Stimulated activated CD8-positive, alpha-beta memory T cell treated with anti-CD3 and anti-CD28 coated beads, Interleukin-12 subunit alpha, Interleukin-12 subunit beta, amount 100 ng/mL, for 1 hour (primary cell): ENCODE measurements at regions not wholly inside any gene's neighbourhood (a gene's known extent, or its start where the extent isn't known, plus 50 kb on each side); places are given as distances from the start of the nearest gene placed in this dataset.

Experiments
- DNase-seq: peaks from one replicate; pipeline ENCODE4 v3.0.0-alpha.2; 2020; ENCODE audit warnings: low read depth

DNA sequence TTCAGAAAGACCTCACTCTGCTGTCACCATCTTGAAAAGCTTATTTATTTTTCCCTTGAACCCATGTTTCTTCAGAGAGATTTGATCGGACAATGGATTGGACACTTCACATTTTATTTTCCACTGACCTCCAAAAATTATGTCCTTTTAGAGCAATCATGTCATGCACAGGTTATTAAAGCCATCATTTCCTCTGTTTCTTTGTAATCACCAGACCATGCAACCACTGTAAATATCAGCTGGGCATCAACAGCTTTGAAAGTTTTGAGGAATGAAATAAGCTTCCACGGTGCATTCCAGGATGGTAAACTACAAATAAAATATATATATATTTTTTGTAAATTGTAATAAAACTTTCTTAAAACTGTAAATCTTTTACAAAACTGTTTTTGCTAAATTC lies 144.1 kb upstream of the ADAMTS5 start:
- no peak for DNase-seq

DNA sequence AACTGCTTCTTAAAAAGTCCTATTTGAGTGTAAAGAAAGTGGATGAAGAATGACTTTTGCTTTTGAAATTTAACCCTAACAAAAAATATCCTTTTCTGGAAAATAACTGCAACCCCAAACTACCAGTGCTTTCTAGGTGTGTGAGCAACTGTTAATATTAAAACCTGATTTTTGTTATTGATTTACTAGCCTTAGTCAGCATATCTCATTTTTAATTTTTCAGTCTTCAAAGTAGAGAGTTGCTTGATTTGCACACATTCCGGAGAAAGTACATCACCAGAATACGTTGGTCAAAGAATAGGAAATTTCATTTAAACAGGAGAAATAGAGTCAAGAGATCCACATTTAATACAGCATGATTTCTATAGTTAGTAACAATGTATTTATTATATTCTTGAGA lies 141.8 kb upstream of the ADAMTS5 start:
- DNase-seq = no peak

- no peak for DNase-seq
These were observed 141.3 kb upstream of the ADAMTS5 start for GRCh38 chr21:27108228-27108627.

DNA sequence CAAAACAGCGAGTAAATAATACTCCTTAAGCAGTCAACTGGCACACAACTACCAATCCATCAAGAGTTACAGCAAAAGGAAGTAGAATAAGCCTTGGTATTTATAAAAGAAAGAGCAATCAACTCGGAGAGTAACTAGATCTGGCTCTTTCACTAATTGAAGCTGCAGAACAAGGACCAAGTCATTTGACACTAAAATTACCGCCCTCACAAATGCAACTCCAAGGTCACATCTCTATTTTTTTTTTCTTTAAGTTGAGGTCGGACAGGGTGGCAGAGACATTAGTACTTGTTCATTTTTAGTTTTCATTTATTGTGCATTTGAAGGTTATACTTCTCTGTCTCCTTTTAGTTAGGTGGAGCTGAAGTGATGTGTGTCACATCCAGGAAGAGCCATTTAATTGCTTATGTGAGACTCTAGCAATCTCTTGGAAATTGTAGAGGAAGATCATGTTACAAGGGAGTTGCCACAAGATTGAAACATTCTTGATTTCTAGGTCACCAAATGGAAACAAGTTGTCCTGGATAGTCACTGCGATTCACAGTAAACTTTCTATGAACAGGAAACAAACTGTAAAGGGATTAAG lies 138.1 kb upstream of the ADAMTS5 start:
- no peak for DNase-seq

- no peak for DNase-seq
These were observed 136.9 kb upstream of the ADAMTS5 start for GRCh38 chr21:27103768-27104167.

DNA sequence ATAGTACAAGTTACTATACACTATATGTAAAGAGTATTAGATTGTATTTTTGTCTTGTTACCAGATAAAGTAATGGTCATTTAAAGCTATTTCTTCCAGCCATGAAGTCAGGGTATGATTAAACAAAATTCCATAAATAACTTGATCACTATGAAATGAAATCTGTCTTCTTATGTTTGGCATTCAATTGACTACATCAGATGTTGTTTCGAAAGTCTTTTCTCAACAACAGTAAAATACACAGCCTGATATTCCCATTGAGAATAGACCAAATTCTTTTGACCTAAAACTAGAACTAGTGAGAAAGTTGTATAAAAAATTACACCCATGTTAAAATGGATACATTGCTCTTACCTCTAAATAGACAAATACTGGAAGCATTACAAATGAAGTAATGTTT lies 134.6 kb upstream of the ADAMTS5 start:
- DNase-seq = no peak

DNA sequence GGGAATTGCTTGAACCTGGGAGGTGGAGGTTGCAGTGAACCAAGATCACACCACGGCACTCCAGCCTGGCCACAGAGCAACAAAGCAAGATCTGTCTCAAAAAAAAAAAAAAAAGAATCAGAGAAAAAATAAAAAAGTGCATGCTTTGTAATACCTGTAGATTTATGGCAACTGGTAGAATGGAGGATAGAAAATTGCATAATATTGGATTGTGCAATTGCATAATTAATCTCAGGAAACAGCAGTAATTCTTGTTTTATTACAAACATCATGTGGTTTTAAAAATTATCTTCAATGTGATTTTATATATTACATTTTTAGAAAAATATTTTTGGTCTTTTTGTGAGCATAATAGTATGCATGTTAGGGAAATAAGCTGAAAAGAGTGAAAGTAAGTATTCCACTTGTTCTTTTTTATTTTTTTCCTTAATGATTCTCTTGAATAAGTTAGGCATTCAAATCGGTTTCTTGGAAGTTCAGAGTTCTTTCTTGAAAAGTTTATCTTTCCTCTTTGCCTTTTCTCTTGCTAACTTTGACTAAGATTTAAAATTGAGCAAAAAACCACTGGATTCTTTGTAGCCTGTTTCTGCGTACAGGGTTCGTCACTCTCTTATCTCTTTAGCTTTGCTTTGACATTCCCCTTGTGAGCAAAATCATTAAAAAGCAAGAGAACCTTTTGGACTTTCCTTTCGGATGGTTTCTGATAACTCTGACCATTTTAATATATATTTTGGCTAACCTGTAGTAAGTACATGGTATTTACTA lies 127.5 kb upstream of the ADAMTS5 start:
- no peak for DNase-seq

GRCh38 chr21:27086630-27087029 lies 119.7 kb upstream of the ADAMTS5 start:
- DNase-seq = no peak

DNA sequence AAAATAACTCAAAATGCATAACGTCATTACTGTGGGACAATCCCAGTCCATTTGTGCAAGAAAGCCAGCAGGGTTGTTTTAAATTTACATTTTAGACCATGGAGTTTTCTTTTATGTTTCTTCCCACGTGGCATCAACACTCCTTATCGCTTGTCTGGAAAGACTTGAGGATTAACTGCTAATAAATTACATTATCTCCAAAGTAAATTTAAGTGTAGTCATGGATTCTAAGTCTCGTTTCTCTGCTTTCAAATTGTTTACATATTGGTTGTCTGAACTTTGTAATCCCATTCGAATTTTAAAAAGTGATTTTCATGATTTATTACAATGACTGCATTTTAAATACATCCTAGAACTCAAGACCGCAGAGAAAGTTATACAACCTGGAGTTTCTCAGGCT lies 119.3 kb upstream of the ADAMTS5 start:
- DNase-seq = no peak

GRCh38 chr21:27085387-27085786 lies 118.5 kb upstream of the ADAMTS5 start:
- no peak for DNase-seq

DNA sequence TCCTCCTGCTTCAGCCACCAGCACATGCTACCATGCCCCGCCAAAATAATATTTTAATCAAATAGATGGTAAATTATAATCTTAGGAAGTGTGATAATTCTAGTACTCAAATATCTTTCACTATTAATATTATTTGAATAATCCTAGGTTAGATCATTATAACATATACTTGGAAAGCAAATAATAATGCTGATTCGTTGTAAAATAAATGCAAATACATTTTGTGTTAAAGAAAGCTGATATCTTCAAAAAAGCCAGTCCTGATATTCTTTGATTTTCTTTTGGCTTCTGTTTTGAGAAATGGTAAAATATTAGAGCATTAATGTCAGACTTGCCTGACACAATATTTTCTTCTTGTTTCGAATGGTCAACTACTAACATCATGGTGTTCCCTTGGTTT lies 116.3 kb upstream of the ADAMTS5 start:
- no peak for DNase-seq

DNA sequence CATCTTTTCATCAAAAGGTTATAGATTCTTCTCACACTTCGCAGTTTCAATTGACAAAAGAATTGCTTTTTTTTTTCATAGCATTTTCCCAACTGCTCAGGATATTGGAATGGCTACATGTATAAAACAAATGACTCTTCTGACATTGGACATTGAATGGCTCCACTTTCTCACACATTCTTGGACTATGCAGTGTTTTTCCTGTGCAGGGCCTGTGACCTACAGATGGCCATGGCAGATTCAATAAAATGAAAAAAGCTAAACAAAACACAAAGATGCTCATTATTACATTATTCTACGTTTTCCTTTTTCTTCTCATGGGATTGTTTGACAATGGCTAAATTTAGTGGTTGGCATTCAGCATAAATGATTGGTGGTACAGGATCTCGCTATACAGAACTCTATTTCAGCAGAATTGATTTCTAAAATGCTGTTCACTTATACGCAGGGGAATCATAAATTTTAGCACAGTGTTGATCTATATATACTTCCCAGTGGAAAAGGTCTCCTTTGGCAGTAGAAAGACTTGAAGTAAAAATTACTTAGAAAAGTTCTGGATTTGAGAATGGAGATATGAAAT lies 115.6 kb upstream of the ADAMTS5 start:
- no peak for DNase-seq

DNA sequence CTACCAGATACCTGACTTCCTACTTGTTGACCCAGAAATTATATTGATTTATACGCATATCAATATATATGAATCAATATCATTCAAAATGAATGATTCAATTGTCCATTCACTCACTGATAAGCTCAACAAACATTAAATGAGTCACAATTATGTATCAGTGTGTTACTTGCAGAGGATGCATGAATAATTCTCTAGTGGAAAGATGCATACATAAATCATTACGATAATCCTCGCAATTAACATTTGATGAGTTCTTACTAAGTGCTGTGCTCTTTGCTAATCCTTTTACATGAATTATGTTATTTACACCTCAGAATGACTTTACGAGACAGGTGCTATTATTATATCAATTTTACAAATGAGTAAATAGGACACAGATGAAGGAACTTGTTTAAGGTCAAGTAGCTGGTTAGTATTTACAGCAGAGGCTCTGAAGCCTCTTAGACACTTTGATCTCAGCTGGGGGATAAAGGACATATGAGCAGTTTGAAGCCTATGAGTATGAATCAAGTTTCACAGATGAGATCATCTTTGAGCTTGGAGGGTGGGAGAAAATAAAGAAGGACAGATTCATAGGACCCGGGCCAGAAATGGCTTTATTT lies 112.8 kb upstream of the ADAMTS5 start:
- DNase-seq = no peak

DNA sequence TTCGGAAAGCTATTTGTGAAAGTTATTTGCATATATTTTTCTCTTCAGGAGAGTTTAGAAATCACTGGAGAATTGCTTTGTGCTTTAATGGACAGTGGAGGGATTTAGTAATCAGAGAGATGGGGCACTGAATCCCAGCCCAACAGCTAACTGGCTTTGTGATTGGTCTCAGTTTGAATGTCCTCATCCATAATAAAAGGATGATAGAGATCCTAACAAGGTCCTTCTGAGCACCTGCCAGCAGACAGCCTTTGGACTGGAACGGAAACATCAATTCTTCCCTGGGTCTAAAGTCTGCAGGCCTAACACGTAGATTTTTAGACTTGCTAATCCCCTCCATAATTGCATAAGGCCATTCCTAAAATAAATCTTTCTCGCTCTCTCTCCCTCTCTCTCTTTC lies 112.0 kb upstream of the ADAMTS5 start:
- DNase-seq = no peak

GRCh38 chr21:27077501-27077900 lies 110.6 kb upstream of the ADAMTS5 start:
- no peak for DNase-seq

- no peak for DNase-seq
These were observed 109.1 kb upstream of the ADAMTS5 start for GRCh38 chr21:27076025-27076424.

DNA sequence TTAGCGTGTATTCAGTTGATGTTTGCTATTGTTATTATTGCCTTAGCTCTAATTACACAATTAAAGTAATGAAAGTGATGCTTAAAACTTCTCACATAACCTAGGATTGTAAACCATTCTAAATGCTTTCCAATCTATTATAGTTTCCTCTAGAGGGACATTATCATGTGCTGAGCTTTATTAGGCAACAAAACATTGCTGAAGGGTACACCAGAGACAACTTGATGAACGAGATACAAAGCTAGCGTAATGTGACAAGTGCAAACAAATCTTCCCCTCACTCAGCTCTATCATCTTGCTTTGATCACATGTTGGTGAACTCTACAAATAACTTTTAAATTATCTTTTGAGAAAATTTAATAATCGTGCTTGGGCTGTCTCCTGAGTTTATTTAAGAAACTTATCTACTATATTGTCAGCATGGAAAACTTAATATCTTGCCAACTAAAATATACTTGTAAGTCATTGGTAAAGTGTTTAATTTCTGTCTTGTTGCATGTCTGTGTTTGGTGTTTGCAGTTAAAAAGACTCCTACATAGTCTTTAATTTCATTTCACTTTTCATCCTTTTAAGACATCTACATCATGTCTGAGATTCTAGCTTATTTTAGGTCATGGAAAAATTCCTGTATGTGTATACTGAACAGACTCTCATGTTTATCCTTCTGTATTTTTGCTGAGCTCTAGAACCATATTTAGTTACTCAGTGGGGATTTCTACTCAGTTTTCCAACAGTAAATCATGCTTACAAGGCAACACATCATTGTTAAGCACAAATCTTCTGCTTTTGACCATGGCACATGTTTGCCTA lies 104.2 kb upstream of the ADAMTS5 start:
- DNase-seq = no peak

DNA sequence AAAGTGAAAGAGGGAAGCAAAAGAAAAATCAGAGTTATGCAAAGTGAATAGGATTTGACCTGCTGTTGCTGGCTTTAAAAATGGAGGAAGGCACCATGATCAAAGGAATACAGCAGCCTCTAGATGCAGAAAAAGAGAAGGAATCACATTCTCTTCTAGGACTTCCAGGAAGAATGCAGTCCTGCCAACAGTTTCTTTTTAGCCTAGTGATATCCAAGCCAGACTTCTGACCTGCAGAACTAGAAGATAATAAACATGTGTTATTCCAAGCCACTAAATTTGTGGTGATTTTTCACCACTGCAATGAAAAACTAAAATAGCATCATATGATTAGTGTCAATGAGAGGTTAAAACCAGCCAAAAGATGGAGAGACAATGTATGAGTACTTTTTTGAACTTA lies 101.9 kb upstream of the ADAMTS5 start:
- no peak for DNase-seq

GRCh38 chr21:27067226-27067625 lies 100.3 kb upstream of the ADAMTS5 start:
- no peak for DNase-seq

GRCh38 chr21:27062443-27062842 lies 95.6 kb upstream of the ADAMTS5 start:
- DNase-seq = no peak

DNA sequence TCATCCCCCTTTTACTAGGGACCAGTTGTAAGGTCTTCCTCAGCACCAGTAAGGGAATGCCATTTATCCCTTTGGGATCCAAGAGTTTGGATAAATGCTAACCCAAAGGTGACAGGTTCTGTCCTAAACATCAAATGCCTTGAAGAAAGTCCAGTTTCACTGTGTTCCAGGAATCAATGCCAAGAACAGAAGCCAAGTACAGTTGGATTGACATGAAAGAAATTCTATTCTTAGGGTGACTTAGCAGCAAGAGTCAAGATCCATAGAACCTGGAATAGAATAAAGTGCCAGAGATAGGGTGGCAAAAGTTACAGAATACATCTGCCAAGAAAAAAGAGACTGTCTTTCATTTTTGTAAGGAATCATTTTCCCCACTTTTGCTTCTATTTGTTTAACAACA lies 94.9 kb upstream of the ADAMTS5 start:
- DNase-seq = no peak

- DNase-seq = no peak
These were observed 93.3 kb upstream of the ADAMTS5 start for GRCh38 chr21:27060190-27060589.
